ENCODE measurements at regions not wholly inside any gene's neighbourhood (a gene's known extent, or its start where the extent isn't known, plus 50 kb on each side); places are given as distances from the start of the nearest gene placed in this dataset.

DNA sequence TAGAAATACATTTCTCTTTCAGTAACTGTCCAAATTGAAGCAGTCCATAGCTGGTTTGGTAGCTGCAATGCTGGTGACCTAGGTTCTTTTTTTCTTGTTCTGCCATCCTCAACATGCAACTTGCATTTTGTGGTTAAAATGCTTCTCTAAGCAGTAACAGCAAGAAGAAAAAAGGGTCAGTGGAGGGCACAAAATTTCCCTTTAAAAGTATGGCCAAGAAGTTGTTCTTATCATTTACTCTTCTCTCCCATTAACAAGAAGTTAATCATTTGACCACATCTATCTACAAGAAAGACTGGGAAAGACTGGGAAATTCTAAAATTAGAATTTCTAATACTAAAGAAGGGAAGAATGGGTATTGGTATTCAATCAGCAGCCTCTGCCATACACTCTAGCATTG is 569.9 kb downstream of the CPS1 start:
- no peaks in the 10 kb centered on the region for H4K20me1 ChIP-seq (ENCODE audit: insufficient read depth, low read length)
- no peak overlapping the region for H2AFZ ChIP-seq (ENCODE audit: insufficient read depth, low read depth, low read length, poor library complexity, severe bottlenecking)
- Mint-ChIP-seq H3K36me3 (no peaks in the 10 kb centered on the region), H3K9me3 (peaks cover 0 to 2% (median 0%) of the 10 kb centered on the region in 7 donors), H3K27me3 (ENCODE audit: low read depth in 3 of 3) (no peaks in the 10 kb centered on the region), H3K4me3 (no peak overlapping the region), H3K4me1 (no peaks in the 10 kb centered on the region), H3K27ac (no peak overlapping the region)
- intact Hi-C loops (cut with micrococcal nuclease), result no loop called here
- no peak overlapping the region for H3K9ac ChIP-seq (ENCODE audit: insufficient read depth, low read length, poor library complexity, severe bottlenecking)
- no peaks in the 10 kb centered on the region for H3K79me2 ChIP-seq (ENCODE audit: insufficient read depth, low read length)
- no peaks in the 10 kb centered on the region for H3K4me1 ChIP-seq (ENCODE audit: control insufficient read depth in 1 of 2, insufficient read depth in 2 of 2, low read length in 2 of 2)
- TF ChIP-seq, protein P1, sequence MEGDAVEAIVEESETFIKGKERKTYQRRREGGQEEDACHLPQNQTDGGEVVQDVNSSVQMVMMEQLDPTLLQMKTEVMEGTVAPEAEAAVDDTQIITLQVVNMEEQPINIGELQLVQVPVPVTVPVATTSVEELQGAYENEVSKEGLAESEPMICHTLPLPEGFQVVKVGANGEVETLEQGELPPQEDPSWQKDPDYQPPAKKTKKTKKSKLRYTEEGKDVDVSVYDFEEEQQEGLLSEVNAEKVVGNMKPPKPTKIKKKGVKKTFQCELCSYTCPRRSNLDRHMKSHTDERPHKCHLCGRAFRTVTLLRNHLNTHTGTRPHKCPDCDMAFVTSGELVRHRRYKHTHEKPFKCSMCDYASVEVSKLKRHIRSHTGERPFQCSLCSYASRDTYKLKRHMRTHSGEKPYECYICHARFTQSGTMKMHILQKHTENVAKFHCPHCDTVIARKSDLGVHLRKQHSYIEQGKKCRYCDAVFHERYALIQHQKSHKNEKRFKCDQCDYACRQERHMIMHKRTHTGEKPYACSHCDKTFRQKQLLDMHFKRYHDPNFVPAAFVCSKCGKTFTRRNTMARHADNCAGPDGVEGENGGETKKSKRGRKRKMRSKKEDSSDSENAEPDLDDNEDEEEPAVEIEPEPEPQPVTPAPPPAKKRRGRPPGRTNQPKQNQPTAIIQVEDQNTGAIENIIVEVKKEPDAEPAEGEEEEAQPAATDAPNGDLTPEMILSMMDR (IDR thresholded peaks at IDR 0.05), result no peak
- H3K9me3 ChIP-seq (replicated peaks in 1 of 2; ENCODE audit: control insufficient read depth in 1 of 2, insufficient read depth in 1 of 2, low read length in 2 of 2), result no peaks in the 10 kb centered on the region
- H3K27ac ChIP-seq (ENCODE audit: low read depth in 1 of 2, low read length in 2 of 2), result no peak overlapping the region
- no peaks in the 10 kb centered on the region for H3K27me3 ChIP-seq (ENCODE audit: control insufficient read depth in 2 of 2, insufficient read depth in 2 of 2, low read length in 2 of 2)
- no peak overlapping the region for H3K4me2 ChIP-seq (replicated peaks; ENCODE audit: extremely low read depth, low read length, poor library complexity, severe bottlenecking)
- H3K36me3 ChIP-seq (replicated peaks in 1 of 2; ENCODE audit: control insufficient read depth in 1 of 2, insufficient read depth in 2 of 2, low read length in 2 of 2), result no peaks in the 10 kb centered on the region
- H3K4me3 ChIP-seq (replicated peaks in 1 of 3; ENCODE audit: low read depth in 2 of 3, low read length in 3 of 3), result no peak overlapping the region
- no peak for DNase-seq

DNA sequence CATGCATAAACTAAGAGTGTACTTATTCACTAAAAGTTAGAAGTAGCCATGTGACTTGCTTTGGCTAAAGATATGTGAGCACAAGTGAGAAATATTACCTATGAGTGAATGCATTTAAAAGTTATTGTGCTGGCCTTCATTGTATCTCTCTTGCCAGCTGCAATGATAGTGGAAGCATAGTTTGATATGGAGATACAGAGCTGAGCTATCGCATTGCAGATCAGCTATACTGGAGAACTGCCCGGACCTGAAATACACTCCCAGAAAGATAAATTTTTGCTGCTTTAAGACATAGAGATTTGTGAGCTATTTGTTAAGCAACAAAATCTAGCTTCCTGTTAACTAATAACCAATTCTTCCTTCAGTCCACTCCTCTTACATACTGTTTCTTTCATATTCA is 571.1 kb downstream of the CPS1 start:
- no peak for DNase-seq
- Mint-ChIP-seq H3K27ac (no peak overlapping the region), H3K4me1 (no peaks in the 10 kb centered on the region), H3K36me3 (no peaks in the 10 kb centered on the region), H3K27me3 (ENCODE audit: low read depth in 3 of 3) (no peaks in the 10 kb centered on the region), H3K4me3 (no peak overlapping the region), H3K9me3 (peaks cover 0 to 2% (median 0%) of the 10 kb centered on the region in 7 donors)
- Histone ChIP-seq H3K27me3 (ENCODE audit: control insufficient read depth in 2 of 2, insufficient read depth in 2 of 2, low read length in 2 of 2) (no peaks in the 10 kb centered on the region), H4K20me1 (ENCODE audit: insufficient read depth, low read length) (no peaks in the 10 kb centered on the region), H3K9ac (ENCODE audit: insufficient read depth, low read length, poor library complexity, severe bottlenecking) (no peak overlapping the region), H3K4me2 (replicated peaks; ENCODE audit: extremely low read depth, low read length, poor library complexity, severe bottlenecking) (no peak overlapping the region), H3K4me3 (replicated peaks in 1 of 3; ENCODE audit: low read depth in 2 of 3, low read length in 3 of 3) (no peak overlapping the region), H3K36me3 (replicated peaks in 1 of 2; ENCODE audit: control insufficient read depth in 1 of 2, insufficient read depth in 2 of 2, low read length in 2 of 2) (no peaks in the 10 kb centered on the region), H3K79me2 (ENCODE audit: insufficient read depth, low read length) (no peaks in the 10 kb centered on the region), H3K9me3 (replicated peaks in 1 of 2; ENCODE audit: control insufficient read depth in 1 of 2, insufficient read depth in 1 of 2, low read length in 2 of 2) (no peaks in the 10 kb centered on the region), H3K4me1 (ENCODE audit: control insufficient read depth in 1 of 2, insufficient read depth in 2 of 2, low read length in 2 of 2) (no peaks in the 10 kb centered on the region), H3K27ac (ENCODE audit: low read depth in 1 of 2, low read length in 2 of 2) (no peak overlapping the region), H2AFZ (ENCODE audit: insufficient read depth, low read depth, low read length, poor library complexity, severe bottlenecking) (no peak overlapping the region)
- intact Hi-C loops (cut with micrococcal nuclease), result no loop called here
- no CpG with 5 or more reads among the region's 2 CpGs for WGBS (ENCODE audit: insufficient coverage)
- TF ChIP-seq, protein P1 (IDR thresholded peaks at IDR 0.05), result no peak
